NT2/D1 (cell line): ENCODE measurements at regions not wholly inside any gene's neighbourhood (a gene's known extent, or its start where the extent isn't known, plus 50 kb on each side); places are given as distances from the start of the nearest gene placed in this dataset.

Source experiments
- DNase-seq: peaks from one replicate; pipeline ENCODE4 v3.0.0-alpha.2; 2011; ENCODE audit warnings: low read depth, low spot score
- H3K27me3 ChIP-seq: 2 replicates; pipeline ENCODE4 v1.6.0; 2011; ENCODE audit warnings: mild to moderate bottlenecking; ENCODE audit not compliant: insufficient read length, insufficient read depth
- H3K36me3 ChIP-seq: 2 replicates; pipeline ENCODE4 v1.6.1; 2011; ENCODE audit warnings: mild to moderate bottlenecking, low read length, mixed read lengths; ENCODE audit not compliant: insufficient read depth, insufficient read length
- H3K4me1 ChIP-seq: 2 replicates; pipeline ENCODE4 v1.5.1; 2011; ENCODE audit not compliant: insufficient read depth, insufficient read length
- H3K4me3 ChIP-seq: 2 replicates; pipeline ENCODE4 v1.5.1; 2011; ENCODE audit warnings: low read depth; ENCODE audit not compliant: insufficient read length
- H3K9ac ChIP-seq: 2 replicates; pipeline ENCODE4 v1.6.0; 2011; ENCODE audit warnings: low read depth; ENCODE audit not compliant: insufficient read length
- H3K9me3 ChIP-seq: 2 replicates; pipeline ENCODE4 v1.5.1; 2011; ENCODE audit warnings: mild to moderate bottlenecking, low read length; ENCODE audit not compliant: insufficient read depth
- SUZ12 ChIP-seq: IDR thresholded peaks from 2 replicates; pipeline ENCODE4 v1.6.1; 2011; ENCODE audit not compliant: insufficient read length, insufficient read depth; ENCODE audit errors: extremely low read depth
- YY1 ChIP-seq: IDR thresholded peaks from 2 replicates; pipeline ENCODE4 v1.6.1; 2011; ENCODE audit not compliant: insufficient read length, insufficient read depth
- ZNF274 ChIP-seq: IDR thresholded peaks from 2 replicates; pipeline ENCODE4 v1.6.1; 2011; ENCODE audit warnings: mild to moderate bottlenecking, low read depth, low read length

GRCh38 chr5:87924436-87924835 lies 344.2 kb downstream of the TMEM161B start:
- H3K4me3 ChIP-seq: no peak overlapping the region
- no peaks in the 10 kb centered on the region for H3K36me3 ChIP-seq
- H3K4me1 ChIP-seq: no peaks in the 10 kb centered on the region
- no peaks in the 10 kb centered on the region for H3K9me3 ChIP-seq
- no peaks in the 10 kb centered on the region for H3K27me3 ChIP-seq
- TF ChIP-seq SUZ12 (no peak), ZNF274 (no peak), YY1 (no peak)
- peak; percentile 22 for DNase-seq
- no peak overlapping the region for H3K9ac ChIP-seq

DNA sequence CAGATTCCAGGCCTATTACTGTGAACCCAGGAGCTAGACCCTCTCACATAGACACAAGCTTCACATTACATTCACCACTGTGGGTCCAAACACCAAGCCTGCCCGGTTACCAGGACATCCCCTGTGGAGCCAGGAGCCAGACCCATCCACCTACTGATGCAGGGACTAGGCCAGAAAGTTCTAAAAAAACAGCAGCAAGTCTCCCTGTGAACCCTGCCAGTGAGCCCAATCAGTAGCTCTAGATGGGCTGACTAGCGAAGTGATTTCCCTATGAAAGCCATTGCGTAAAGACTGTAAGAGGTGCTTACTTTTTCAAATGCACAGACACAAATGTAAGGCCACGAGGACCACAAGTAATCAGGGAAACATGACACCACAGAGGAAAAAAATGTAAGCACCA lies 352.3 kb downstream of the TMEM161B start:
- no peak for DNase-seq
- no peaks in the 10 kb centered on the region for H3K9me3 ChIP-seq
- no peaks in the 10 kb centered on the region for H3K36me3 ChIP-seq
- no peak for TF ChIP-seq ZNF274
- TF ChIP-seq SUZ12: no peak
- TF ChIP-seq YY1: no peak
- H3K4me1 ChIP-seq: peaks cover 4% of the 10 kb centered on the region
- no peak overlapping the region for H3K9ac ChIP-seq
- H3K27me3 ChIP-seq: no peaks in the 10 kb centered on the region
- no peak overlapping the region for H3K4me3 ChIP-seq

DNA sequence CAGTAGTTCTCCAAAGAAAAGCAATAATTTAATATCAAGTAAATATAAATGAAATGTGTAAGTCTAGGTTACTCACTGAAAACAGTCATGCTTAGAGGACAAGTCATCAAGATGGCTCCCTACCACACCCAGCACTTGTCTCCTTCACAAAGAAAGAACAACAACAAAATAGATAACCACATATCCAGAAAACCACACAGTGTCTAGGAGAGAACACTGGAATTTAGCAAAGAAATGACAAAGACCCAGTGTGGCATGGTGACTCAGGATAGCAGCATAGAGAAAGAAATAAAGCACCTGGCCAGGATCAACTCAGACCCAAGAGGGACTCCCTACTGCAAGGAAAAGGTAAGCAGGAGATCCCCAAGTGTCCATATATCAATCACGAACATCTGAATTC lies 356.2 kb downstream of the TMEM161B start:
- Histone ChIP-seq H3K4me3 (no peak overlapping the region), H3K9ac (no peak overlapping the region), H3K9me3 (no peaks in the 10 kb centered on the region), H3K27me3 (no peaks in the 10 kb centered on the region), H3K36me3 (no peaks in the 10 kb centered on the region), H3K4me1 (peaks cover 4% of the 10 kb centered on the region)
- no peak for DNase-seq
- TF ChIP-seq ZNF274 (no peak), YY1 (no peak), SUZ12 (no peak)

DNA sequence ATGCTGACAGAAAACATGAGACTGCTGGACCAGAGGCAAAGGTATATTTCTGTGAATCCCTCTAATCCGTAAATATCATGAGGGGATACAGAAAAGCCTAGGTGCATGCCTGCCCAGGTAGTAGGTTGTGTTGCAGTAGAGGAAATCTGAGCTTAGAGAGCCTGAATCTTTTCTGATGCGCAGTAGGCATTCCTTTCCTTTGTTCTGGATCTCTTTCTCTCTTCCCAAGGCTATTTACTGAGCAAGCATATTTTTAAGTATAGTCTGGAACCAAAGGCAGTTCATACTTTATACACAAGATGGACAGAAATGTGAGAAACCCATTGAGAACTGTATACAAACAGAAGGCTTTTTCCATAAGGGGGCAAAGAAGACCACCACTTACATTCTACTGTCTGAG lies 359.3 kb downstream of the TMEM161B start:
- DNase-seq: peak; percentile 25
- TF ChIP-seq ZNF274 (no peak), SUZ12 (no peak), YY1 (no peak)
- no peak overlapping the region for H3K4me3 ChIP-seq
- H3K27me3 ChIP-seq: no peaks in the 10 kb centered on the region
- H3K36me3 ChIP-seq: no peaks in the 10 kb centered on the region
- no peaks in the 10 kb centered on the region for H3K9me3 ChIP-seq
- no peak overlapping the region for H3K9ac ChIP-seq
- no peaks in the 10 kb centered on the region for H3K4me1 ChIP-seq

GRCh38 chr5:87906962-87907361 lies 361.7 kb downstream of the TMEM161B start:
- Histone ChIP-seq H3K4me1 (no peaks in the 10 kb centered on the region), H3K9ac (no peak overlapping the region)
- no peak for TF ChIP-seq ZNF274

DNA sequence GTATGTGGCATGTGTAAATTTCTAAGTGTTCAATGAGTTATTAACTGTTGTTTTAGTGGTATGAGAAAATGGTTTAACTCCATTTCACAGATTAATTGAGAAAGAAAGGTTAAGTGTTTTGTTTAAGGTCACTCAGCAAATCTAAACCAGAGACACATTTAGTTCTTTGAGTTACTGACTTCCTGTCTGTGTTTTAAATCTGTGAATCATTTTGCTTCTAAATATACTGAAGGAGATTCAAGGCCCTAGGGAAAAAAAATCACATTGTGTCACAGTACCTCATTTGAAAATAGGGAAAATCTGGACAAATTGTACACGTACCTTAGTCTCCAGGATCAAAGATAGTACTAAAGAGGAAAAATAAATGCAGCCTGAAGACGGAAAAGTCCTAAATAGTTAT lies 368.2 kb downstream of the TMEM161B start:
- TF ChIP-seq SUZ12: no peak
- no peak for TF ChIP-seq YY1
- TF ChIP-seq ZNF274: no peak
- Histone ChIP-seq H3K4me1 (peaks cover 1% of the 10 kb centered on the region), H3K9me3 (no peaks in the 10 kb centered on the region), H3K36me3 (no peaks in the 10 kb centered on the region), H3K4me3 (no peak overlapping the region), H3K27me3 (no peaks in the 10 kb centered on the region), H3K9ac (no peak overlapping the region)
- DNase-seq: no peak

More at GRCh38 chr5:87906962-87907361, 361.7 kb downstream of the TMEM161B start:
- Histone ChIP-seq H3K27me3 (no peaks in the 10 kb centered on the region), H3K9me3 (no peaks in the 10 kb centered on the region), H3K36me3 (no peaks in the 10 kb centered on the region), H3K4me3 (no peak overlapping the region)
- DNase-seq: no peak

GRCh38 chr5:87899721-87900131 lies 368.9 kb downstream of the TMEM161B start:
- no peaks in the 10 kb centered on the region for H3K27me3 ChIP-seq
- no peak for TF ChIP-seq ZNF274
- TF ChIP-seq YY1: no peak
- TF ChIP-seq SUZ12: no peak

GRCh38 chr5:87899208-87899661 lies 369.4 kb downstream of the TMEM161B start:
- DNase-seq: no peak
- TF ChIP-seq ZNF274 (no peak), YY1 (no peak), SUZ12 (no peak)
- no peaks in the 10 kb centered on the region for H3K36me3 ChIP-seq

More at GRCh38 chr5:87899721-87900131, 368.9 kb downstream of the TMEM161B start:
- no peak for DNase-seq
- no peaks in the 10 kb centered on the region for H3K9me3 ChIP-seq
- no peak overlapping the region for H3K9ac ChIP-seq
- no peak overlapping the region for H3K4me3 ChIP-seq
- H3K36me3 ChIP-seq: no peaks in the 10 kb centered on the region
- peaks cover 1% of the 10 kb centered on the region for H3K4me1 ChIP-seq

More at GRCh38 chr5:87899208-87899661, 369.4 kb downstream of the TMEM161B start:
- H3K27me3 ChIP-seq: no peaks in the 10 kb centered on the region
- H3K9ac ChIP-seq: no peak overlapping the region
- no peaks in the 10 kb centered on the region for H3K9me3 ChIP-seq
- peaks cover 1% of the 10 kb centered on the region for H3K4me1 ChIP-seq
- no peak overlapping the region for H3K4me3 ChIP-seq
